GM21367 (cell line): ENCODE measurements at regions not wholly inside any gene's neighbourhood (a gene's known extent, or its start where the extent isn't known, plus 50 kb on each side); places are given as distances from the start of the nearest gene placed in this dataset.
"Not testable (repeated sequence)": the region's sequence is repeated elsewhere in the genome, so short reads cannot be mapped to it uniquely, and the experiment has no call there.

ENCODE experiments used
- ATAC-seq: cut with Tn5 transposase; IDR thresholded peaks from one replicate; pipeline ENCODE4 v1.9.1; 2021; ENCODE audit not compliant: unreplicated experiment

- ATAC-seq: no peak
Observed at GRCh38 chr20:19867940-19868371, 109.9 kb downstream of the RIN2 start.

GRCh38 chr20:19868441-19868840 is 110.4 kb downstream of the RIN2 start:
- ATAC-seq: no peak

GRCh38 chr20:19872001-19872400 is 113.9 kb downstream of the RIN2 start:
- ATAC-seq: no peak

GRCh38 chr20:19874040-19874727 is 116.1 kb downstream of the RIN2 start:
- ATAC-seq: no peak

- ATAC-seq: no peak
Observed at GRCh38 chr20:19875376-19876221, 117.5 kb downstream of the RIN2 start.

GRCh38 chr20:19876828-19877460 is 118.9 kb downstream of the RIN2 start:
- no peak for ATAC-seq

- not testable (repeated sequence) for ATAC-seq
Observed at GRCh38 chr20:19879874-19880255, 121.8 kb downstream of the RIN2 start.

- no peak for ATAC-seq
Observed at GRCh38 chr20:19880256-19881079, 122.4 kb downstream of the RIN2 start.

GRCh38 chr20:19881080-19881840 is 123.2 kb downstream of the RIN2 start:
- ATAC-seq: no peak

GRCh38 chr20:19881990-19882389 is 123.9 kb downstream of the RIN2 start:
- ATAC-seq: no peak

GRCh38 chr20:19882446-19882845 is 124.4 kb downstream of the RIN2 start:
- ATAC-seq: no peak

- ATAC-seq: no peak
Observed at GRCh38 chr20:19883501-19883900, 125.4 kb downstream of the RIN2 start.

- ATAC-seq: no peak
Observed at GRCh38 chr20:19885594-19885938, 127.5 kb downstream of the RIN2 start.

GRCh38 chr20:19885939-19886660 is 128.0 kb downstream of the RIN2 start:
- no peak for ATAC-seq

GRCh38 chr20:19886661-19887288 is 128.7 kb downstream of the RIN2 start:
- ATAC-seq: no peak

- no peak for ATAC-seq
Observed at GRCh38 chr20:19887556-19888268, 129.4 kb upstream of the NAA20 start.

- no peak for ATAC-seq
Observed at GRCh38 chr20:19888269-19888671, 128.9 kb upstream of the NAA20 start.
